Left lung (tissue), 4 donors: ENCODE measurements at regions not wholly inside any gene's neighbourhood (a gene's known extent, or its start where the extent isn't known, plus 50 kb on each side); places are given as distances from the start of the nearest gene placed in this dataset.

Experiments
- ATAC-seq: fragments of 200-7000 bp; cut with Tn5 transposase; one replicate; pipeline ENCODE4 v1.9.1; 2020; ENCODE audit warnings: moderate library complexity
- DNase-seq, 4 donors: peaks; one replicate each; pipeline ENCODE4 v3.0.0-alpha.2; 2013 to 2020
- H3K27ac ChIP-seq, 2 donors: fragments of 200-600 bp; sonication (generic) in 1 of 2; one replicate each; pipeline versions ENCODE4 v1.5.0 to v1.8.0; 2020 to 2021
- H3K27me3 ChIP-seq, 2 donors: fragments of 200-600 bp; sonication (generic) in 1 of 2; one replicate each; pipeline versions ENCODE4 v1.5.0 to v1.8.0; 2020 to 2021
- H3K36me3 ChIP-seq, 2 donors: fragments of 200-600 bp; sonication (generic) in 1 of 2; one replicate each; pipeline versions ENCODE4 v1.5.0 to v1.8.0; 2020 to 2021
- H3K4me1 ChIP-seq, 2 donors: fragments of 200-600 bp; one replicate each; pipeline ENCODE4 v1.8.0; 2021
- H3K4me3 ChIP-seq, 2 donors: fragments of 200-600 bp; sonication (generic) in 1 of 2; one replicate each; pipeline versions ENCODE4 v1.5.0 to v1.8.0; 2020 to 2021; ENCODE audit warnings: mild to moderate bottlenecking in 1 of 2
- H3K9me3 ChIP-seq, 2 donors: fragments of 200-600 bp; sonication (generic) in 1 of 2; one replicate each; pipeline versions ENCODE4 v1.5.0 to v1.8.0; 2020 to 2021
- intact Hi-C, 2 donors: fragments of 100-400 bp; cut with DNase I; formaldehyde crosslinking; loops; one replicate each; pipeline versions ENCODE4 v1.11.2 to v1.14.2; 2022
- TF ChIP-seq, protein P1 (sequence below), 2 donors: fragments of 200-600 bp; sonication (generic) in 1 of 2; IDR thresholded peaks; one replicate each; pipeline versions ENCODE4 v1.5.0 to v1.8.0; 2021; ENCODE audit warnings: antibody characterized with exemption in 2 of 2
- donor health status: DM: no; HTN: yes; CAD: no.
- donor health status: DM: no; HTN: no; CAD: no.

DNA sequence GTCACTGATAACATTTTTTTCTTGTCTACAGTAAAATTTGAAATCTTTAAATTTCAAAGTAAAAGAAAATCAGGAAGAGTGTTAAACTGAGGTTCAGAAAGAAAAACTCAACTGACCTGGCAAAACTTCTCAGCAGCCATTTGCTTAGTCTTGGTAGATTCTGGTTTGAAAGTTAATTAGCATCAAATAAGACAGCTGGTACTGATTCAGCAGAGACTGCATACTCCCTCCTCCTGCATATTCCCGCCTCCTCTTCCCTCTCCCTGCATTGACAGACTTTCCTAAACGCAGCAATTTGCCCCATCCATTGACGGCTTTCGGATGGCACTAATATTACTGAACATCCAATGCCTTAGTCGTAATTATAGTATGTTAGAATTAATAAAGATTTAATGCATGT is 520.8 kb downstream of the FLRT2 start:
- Histone ChIP-seq H3K27ac (no peak overlapping the region), H3K9me3 (peaks cover 0 to 5% of the 10 kb centered on the region in 2 donors), H3K4me3 (no peak overlapping the region), H3K27me3 (no peaks in the 10 kb centered on the region), H3K36me3 (no peaks in the 10 kb centered on the region), H3K4me1 (no peaks in the 10 kb centered on the region)
- intact Hi-C loops: no loop called here
- TF ChIP-seq, protein P1, sequence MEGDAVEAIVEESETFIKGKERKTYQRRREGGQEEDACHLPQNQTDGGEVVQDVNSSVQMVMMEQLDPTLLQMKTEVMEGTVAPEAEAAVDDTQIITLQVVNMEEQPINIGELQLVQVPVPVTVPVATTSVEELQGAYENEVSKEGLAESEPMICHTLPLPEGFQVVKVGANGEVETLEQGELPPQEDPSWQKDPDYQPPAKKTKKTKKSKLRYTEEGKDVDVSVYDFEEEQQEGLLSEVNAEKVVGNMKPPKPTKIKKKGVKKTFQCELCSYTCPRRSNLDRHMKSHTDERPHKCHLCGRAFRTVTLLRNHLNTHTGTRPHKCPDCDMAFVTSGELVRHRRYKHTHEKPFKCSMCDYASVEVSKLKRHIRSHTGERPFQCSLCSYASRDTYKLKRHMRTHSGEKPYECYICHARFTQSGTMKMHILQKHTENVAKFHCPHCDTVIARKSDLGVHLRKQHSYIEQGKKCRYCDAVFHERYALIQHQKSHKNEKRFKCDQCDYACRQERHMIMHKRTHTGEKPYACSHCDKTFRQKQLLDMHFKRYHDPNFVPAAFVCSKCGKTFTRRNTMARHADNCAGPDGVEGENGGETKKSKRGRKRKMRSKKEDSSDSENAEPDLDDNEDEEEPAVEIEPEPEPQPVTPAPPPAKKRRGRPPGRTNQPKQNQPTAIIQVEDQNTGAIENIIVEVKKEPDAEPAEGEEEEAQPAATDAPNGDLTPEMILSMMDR (IDR thresholded peaks at IDR 0.05): no peak
- ATAC-seq (no peak), DNase-seq (no peak)

DNA sequence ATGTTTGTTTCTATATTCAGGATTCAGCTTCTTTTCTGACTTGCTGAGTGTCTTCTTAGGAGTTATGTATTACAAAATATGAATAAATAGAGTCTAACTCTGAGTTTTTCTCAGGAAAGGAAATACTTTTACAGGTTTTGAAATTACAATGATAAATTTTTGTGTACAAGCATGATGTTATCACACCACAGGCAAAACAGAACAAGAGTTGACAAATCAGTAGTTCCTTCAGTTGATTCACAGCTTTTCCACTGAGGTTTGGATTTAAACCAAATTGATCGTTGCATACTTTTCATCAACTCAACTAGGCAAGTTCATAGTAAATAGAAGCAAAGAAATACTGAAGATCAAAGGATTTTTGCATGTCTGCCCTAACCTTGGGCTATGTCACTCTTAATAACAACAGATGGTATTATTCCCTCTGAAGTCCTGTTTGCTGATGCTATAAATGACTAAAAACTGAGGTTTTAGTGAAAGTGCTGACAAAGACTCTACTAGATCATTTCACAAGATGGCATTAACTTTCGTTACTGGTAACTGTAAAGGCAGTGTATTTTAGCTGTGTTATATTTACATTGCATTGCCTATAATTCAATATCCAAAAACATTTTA is 520.2 kb downstream of the FLRT2 start:
- DNase-seq: no peak
- H3K27ac ChIP-seq: no peak overlapping the region
- H3K4me3 ChIP-seq: no peak overlapping the region
- H3K36me3 ChIP-seq: no peaks in the 10 kb centered on the region
- H3K4me1 ChIP-seq: no peaks in the 10 kb centered on the region
- TF ChIP-seq, protein P1 (IDR thresholded peaks at IDR 0.05): no peak
- no peaks in the 10 kb centered on the region for H3K27me3 ChIP-seq
- intact Hi-C loops: no loop called here
- H3K9me3 ChIP-seq: peaks cover 0 to 5% of the 10 kb centered on the region in 2 donors
- ATAC-seq: no peak

DNA sequence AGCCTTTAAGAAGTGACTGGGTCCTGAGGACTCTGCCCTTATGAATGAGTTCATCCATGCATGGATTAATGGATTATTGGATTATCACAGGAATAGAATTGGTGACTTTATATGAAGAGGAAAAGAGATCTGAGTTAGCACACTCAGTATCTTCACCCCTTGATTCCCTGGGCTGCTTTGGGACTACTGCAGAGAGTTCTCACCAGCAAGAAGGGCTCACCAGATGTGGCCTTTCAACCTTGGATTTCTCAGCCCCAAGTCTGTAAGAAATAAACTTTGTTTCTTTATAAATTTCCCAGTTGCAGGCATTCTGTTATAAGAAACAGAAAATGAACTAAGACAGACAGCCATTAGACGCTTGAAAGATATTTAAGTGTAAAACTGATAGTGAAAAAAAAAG is 509.2 kb downstream of the FLRT2 start:
- no peaks in the 10 kb centered on the region for H3K36me3 ChIP-seq

DNA sequence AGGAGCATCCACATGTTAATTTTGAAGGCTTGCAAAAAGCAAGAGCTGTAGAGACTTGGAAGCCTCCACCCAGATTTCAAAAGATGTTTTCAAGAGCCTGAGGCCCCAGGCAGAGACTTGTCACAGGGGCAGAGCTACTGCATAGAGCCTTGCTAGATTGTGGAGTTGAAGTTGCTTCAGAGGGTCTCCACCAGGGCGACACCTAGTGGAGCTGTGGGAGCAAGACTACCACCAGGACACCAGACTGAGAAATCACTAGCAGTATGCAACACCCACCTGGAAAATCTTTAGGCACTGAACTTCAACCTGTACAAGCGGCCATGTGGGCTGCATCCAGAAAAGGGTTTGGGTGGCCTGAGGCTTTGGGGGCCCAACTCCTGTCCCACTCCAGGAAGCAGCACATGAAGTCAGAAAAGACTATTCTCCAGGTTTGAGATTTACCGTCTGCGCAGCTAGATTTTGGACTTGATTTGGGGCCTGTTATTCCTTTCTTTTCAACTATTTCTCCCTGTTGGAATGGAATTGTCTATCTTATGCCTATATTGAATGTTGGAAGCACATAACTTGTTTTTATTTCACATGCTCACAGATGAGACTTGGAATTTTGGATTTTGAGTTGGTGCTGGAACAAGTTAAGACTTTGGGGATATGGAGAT is 508.6 kb downstream of the FLRT2 start:
- Histone ChIP-seq H3K27me3 (no peaks in the 10 kb centered on the region), H3K36me3 (no peaks in the 10 kb centered on the region), H3K9me3 (peaks cover 0 to 5% of the 10 kb centered on the region in 2 donors), H3K4me1 (no peaks in the 10 kb centered on the region), H3K4me3 (no peak overlapping the region), H3K27ac (no peak overlapping the region)
- DNase-seq: peak in 2 of 4 donors; percentile 25 to 38
- TF ChIP-seq, protein P1 (IDR thresholded peaks at IDR 0.05): peak; percentile 62 to 66
- ATAC-seq: peak; percentile 93
- intact Hi-C loops: no loop called here

More for the DNA sequence above, 509.2 kb downstream of the FLRT2 start:
- TF ChIP-seq, protein P1 (IDR thresholded peaks at IDR 0.05): no peak
- H3K4me3 ChIP-seq: no peak overlapping the region
- H3K9me3 ChIP-seq: peaks cover 0 to 5% of the 10 kb centered on the region in 2 donors
- ATAC-seq (no peak), DNase-seq (no peak)
- H3K27me3 ChIP-seq: no peaks in the 10 kb centered on the region
- no peak overlapping the region for H3K27ac ChIP-seq
- no peaks in the 10 kb centered on the region for H3K4me1 ChIP-seq
- intact Hi-C loops: no loop called here

DNA sequence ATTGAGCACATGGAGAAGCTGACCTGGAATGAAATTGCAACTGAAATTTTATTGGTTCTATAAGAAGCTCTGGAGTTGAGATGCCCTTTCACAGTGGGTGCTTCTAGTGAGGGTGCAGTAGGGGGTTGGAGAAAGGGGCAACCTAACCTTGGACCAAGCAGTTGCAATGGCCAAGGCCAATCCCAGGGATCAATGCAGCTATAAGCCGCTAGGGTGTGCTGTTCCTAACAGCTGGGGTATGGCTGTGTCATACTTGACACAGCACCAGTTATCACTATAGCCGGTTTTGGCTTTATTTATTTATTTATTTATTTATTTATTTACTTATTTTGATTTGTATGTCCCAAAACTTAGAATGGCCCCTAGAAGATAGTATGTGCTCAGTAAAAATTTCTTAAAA is 505.9 kb downstream of the FLRT2 start:
- no peak overlapping the region for H3K4me3 ChIP-seq
- H3K27me3 ChIP-seq: no peaks in the 10 kb centered on the region
- intact Hi-C loops: no loop called here
- H3K27ac ChIP-seq: no peak overlapping the region
- TF ChIP-seq, protein P1 (IDR thresholded peaks at IDR 0.05): no peak
- no peaks in the 10 kb centered on the region for H3K9me3 ChIP-seq
- DNase-seq (no peak), ATAC-seq (peak; percentile 58)
- no peaks in the 10 kb centered on the region for H3K36me3 ChIP-seq
- no peaks in the 10 kb centered on the region for H3K4me1 ChIP-seq
